Upper lobe of right lung (tissue), 1 donor: ENCODE measurements at regions not wholly inside any gene's neighbourhood (a gene's known extent, or its start where the extent isn't known, plus 50 kb on each side); places are given as distances from the start of the nearest gene placed in this dataset.

Experiments used
- ATAC-seq: fragments of 200-7000 bp; cut with Tn5 transposase; one replicate; pipeline ENCODE4 v1.9.1; 2020; ENCODE audit warnings: mild to moderate bottlenecking, moderate library complexity
- DNase-seq: peaks from one replicate; pipeline ENCODE4 v3.0.0-alpha.2; 2020
- H3K27ac ChIP-seq: fragments of 200-600 bp; one replicate; pipeline ENCODE4 v1.8.0; 2022
- H3K27me3 ChIP-seq: fragments of 200-600 bp; one replicate; pipeline ENCODE4 v1.8.0; 2022; ENCODE audit warnings: mild to moderate bottlenecking
- H3K36me3 ChIP-seq: fragments of 200-600 bp; one replicate; pipeline ENCODE4 v1.8.0; 2022
- H3K4me1 ChIP-seq: fragments of 200-600 bp; one replicate; pipeline ENCODE4 v1.8.0; 2022
- H3K4me3 ChIP-seq: fragments of 200-600 bp; one replicate; pipeline ENCODE4 v1.8.0; 2022; ENCODE audit warnings: mild to moderate bottlenecking
- H3K9me3 ChIP-seq: fragments of 200-600 bp; one replicate; pipeline ENCODE4 v1.8.0; 2022
- CTCF ChIP-seq: fragments of 200-600 bp; IDR thresholded peaks from one replicate; pipeline ENCODE4 v1.8.0; 2022; ENCODE audit warnings: antibody characterized with exemption
- intact Hi-C: fragments of 100-400 bp; cut with DNase I; formaldehyde crosslinking; loops from one replicate; pipeline ENCODE4 v1.11.0; 2022
- donor health status: DM: no; HTN: yes; CAD: no; lungs with severe emphysema.

- no peaks in the 10 kb centered on the region for H3K4me1 ChIP-seq
- no peaks in the 10 kb centered on the region for H3K9me3 ChIP-seq
- DNase-seq = no peak
- intact Hi-C loops = no loop called here
- ATAC-seq = no peak
- no peak overlapping the region for H3K27ac ChIP-seq
- TF ChIP-seq CTCF = no peak
- H3K4me3 ChIP-seq = no peak overlapping the region
- H3K36me3 ChIP-seq = no peaks in the 10 kb centered on the region
- no peaks in the 10 kb centered on the region for H3K27me3 ChIP-seq
These were observed 386.9 kb upstream of the FAT3 start for GRCh38 chr11:91837411-91838330.

GRCh38 chr11:91835051-91835560 is 389.5 kb upstream of the FAT3 start:
- H3K27me3 ChIP-seq = no peaks in the 10 kb centered on the region
- no peak overlapping the region for H3K4me3 ChIP-seq
- DNase-seq (no peak), ATAC-seq (no peak)
- no peak overlapping the region for H3K27ac ChIP-seq
- intact Hi-C loops = no loop called here
- H3K4me1 ChIP-seq = no peaks in the 10 kb centered on the region
- no peak for TF ChIP-seq CTCF
- no peaks in the 10 kb centered on the region for H3K9me3 ChIP-seq
- no peaks in the 10 kb centered on the region for H3K36me3 ChIP-seq

- H3K4me3 ChIP-seq = no peak overlapping the region
- no peaks in the 10 kb centered on the region for H3K36me3 ChIP-seq
- no peak overlapping the region for H3K27ac ChIP-seq
- no peaks in the 10 kb centered on the region for H3K4me1 ChIP-seq
- H3K27me3 ChIP-seq = no peaks in the 10 kb centered on the region
- intact Hi-C loops = no loop called here
- no peaks in the 10 kb centered on the region for H3K9me3 ChIP-seq
- no peak for TF ChIP-seq CTCF
- DNase-seq (no peak), ATAC-seq (no peak)
These were observed 395.7 kb upstream of the FAT3 start for GRCh38 chr11:91828901-91829300.

- H3K4me3 ChIP-seq = no peak overlapping the region
- intact Hi-C loops = no loop called here
- no peaks in the 10 kb centered on the region for H3K9me3 ChIP-seq
- no peaks in the 10 kb centered on the region for H3K36me3 ChIP-seq
- no peak overlapping the region for H3K27ac ChIP-seq
- H3K4me1 ChIP-seq = no peaks in the 10 kb centered on the region
- ATAC-seq = no peak
- H3K27me3 ChIP-seq = no peaks in the 10 kb centered on the region
- no peak for DNase-seq
- TF ChIP-seq CTCF = no peak
These were observed 398.8 kb upstream of the FAT3 start for GRCh38 chr11:91825777-91826176.

- Histone ChIP-seq H3K9me3 (no peaks in the 10 kb centered on the region), H3K27ac (no peak overlapping the region), H3K36me3 (no peaks in the 10 kb centered on the region), H3K27me3 (no peaks in the 10 kb centered on the region), H3K4me1 (no peaks in the 10 kb centered on the region), H3K4me3 (no peak overlapping the region)
- TF ChIP-seq CTCF = no peak
- no peak for DNase-seq
- ATAC-seq = no peak
- intact Hi-C loops = no loop called here
These were observed 401.3 kb upstream of the FAT3 start for GRCh38 chr11:91823252-91823830.
